ENCODE measurements at regions not wholly inside any gene's neighbourhood (a gene's known extent, or its start where the extent isn't known, plus 50 kb on each side); places are given as distances from the start of the nearest gene placed in this dataset.

GRCh38 chr4:147194114-147194513 is 248.4 kb upstream of the TTC29 start:
- Histone ChIP-seq H3K79me2 (ENCODE audit: control insufficient read depth, low read length) (no peaks in the 10 kb centered on the region), H3K27me3 (ENCODE audit: control insufficient read depth, low read length) (no peaks in the 10 kb centered on the region), H3K36me3 (ENCODE audit: control insufficient read depth, low read length) (no peaks in the 10 kb centered on the region), H3K4me1 (ENCODE audit: control insufficient read depth, low read length) (no peaks in the 10 kb centered on the region), H3K27ac (ENCODE audit: low read depth, low read length) (no peak overlapping the region), H3K4me3 (ENCODE audit: low read length) (no peak overlapping the region), H3F3A (ENCODE audit: control insufficient read depth, insufficient read depth) (no peaks in the 10 kb centered on the region), H4K20me1 (ENCODE audit: control insufficient read depth, insufficient read depth, low read depth, low read length) (no peaks in the 10 kb centered on the region), H3K9me2 (replicated peaks; ENCODE audit: control insufficient read depth, low read length) (no peaks in the 10 kb centered on the region), H3K4me2 (ENCODE audit: low read length) (no peak overlapping the region), H3K9me3 (ENCODE audit: control insufficient read depth, insufficient read depth, low read length) (no peaks in the 10 kb centered on the region)
- no peak for TF ChIP-seq EZH2phosphoT487 (IDR thresholded peaks at IDR 0.05; ENCODE audit: borderline replicate concordance, low read length)
- TF ChIP-seq, protein P1, sequence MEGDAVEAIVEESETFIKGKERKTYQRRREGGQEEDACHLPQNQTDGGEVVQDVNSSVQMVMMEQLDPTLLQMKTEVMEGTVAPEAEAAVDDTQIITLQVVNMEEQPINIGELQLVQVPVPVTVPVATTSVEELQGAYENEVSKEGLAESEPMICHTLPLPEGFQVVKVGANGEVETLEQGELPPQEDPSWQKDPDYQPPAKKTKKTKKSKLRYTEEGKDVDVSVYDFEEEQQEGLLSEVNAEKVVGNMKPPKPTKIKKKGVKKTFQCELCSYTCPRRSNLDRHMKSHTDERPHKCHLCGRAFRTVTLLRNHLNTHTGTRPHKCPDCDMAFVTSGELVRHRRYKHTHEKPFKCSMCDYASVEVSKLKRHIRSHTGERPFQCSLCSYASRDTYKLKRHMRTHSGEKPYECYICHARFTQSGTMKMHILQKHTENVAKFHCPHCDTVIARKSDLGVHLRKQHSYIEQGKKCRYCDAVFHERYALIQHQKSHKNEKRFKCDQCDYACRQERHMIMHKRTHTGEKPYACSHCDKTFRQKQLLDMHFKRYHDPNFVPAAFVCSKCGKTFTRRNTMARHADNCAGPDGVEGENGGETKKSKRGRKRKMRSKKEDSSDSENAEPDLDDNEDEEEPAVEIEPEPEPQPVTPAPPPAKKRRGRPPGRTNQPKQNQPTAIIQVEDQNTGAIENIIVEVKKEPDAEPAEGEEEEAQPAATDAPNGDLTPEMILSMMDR (IDR thresholded peaks at IDR 0.05; ENCODE audit: low read depth, low read length, poor library complexity, severe bottlenecking): no peak

GRCh38 chr4:147194604-147195003 is 248.9 kb upstream of the TTC29 start:
- Histone ChIP-seq H3K36me3 (ENCODE audit: control insufficient read depth, low read length) (no peaks in the 10 kb centered on the region), H3K4me1 (ENCODE audit: control insufficient read depth, low read length) (no peaks in the 10 kb centered on the region), H4K20me1 (ENCODE audit: control insufficient read depth, insufficient read depth, low read depth, low read length) (no peaks in the 10 kb centered on the region), H3K27ac (ENCODE audit: low read depth, low read length) (no peak overlapping the region), H3K9me2 (replicated peaks; ENCODE audit: control insufficient read depth, low read length) (no peaks in the 10 kb centered on the region), H3F3A (ENCODE audit: control insufficient read depth, insufficient read depth) (no peaks in the 10 kb centered on the region), H3K79me2 (ENCODE audit: control insufficient read depth, low read length) (no peaks in the 10 kb centered on the region), H3K27me3 (ENCODE audit: control insufficient read depth, low read length) (no peaks in the 10 kb centered on the region), H3K4me3 (ENCODE audit: low read length) (no peak overlapping the region), H3K4me2 (ENCODE audit: low read length) (no peak overlapping the region), H3K9me3 (ENCODE audit: control insufficient read depth, insufficient read depth, low read length) (no peaks in the 10 kb centered on the region)
- no peak for TF ChIP-seq EZH2phosphoT487 (IDR thresholded peaks at IDR 0.05; ENCODE audit: borderline replicate concordance, low read length)
- TF ChIP-seq, protein P1 (IDR thresholded peaks at IDR 0.05; ENCODE audit: low read depth, low read length, poor library complexity, severe bottlenecking): no peak

DNA sequence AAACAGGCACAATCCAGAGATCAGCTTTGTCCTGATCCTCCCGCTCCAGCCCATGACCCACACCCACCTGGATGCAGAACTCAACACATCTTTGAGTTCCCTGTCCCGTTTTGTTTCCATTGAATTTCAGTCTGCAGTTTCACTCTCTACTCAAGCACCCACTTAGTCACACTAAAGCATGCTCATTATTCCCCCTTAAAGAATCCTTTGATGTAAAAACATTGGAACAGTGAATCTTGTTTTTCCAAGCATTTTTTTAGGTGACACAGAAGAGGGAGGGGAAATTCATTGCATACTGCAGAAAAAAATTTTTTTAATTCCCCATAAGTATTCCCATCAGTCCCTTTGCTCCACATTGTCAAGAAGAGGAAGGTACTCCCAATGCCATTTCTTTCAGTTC is 249.7 kb upstream of the TTC29 start:
- Histone ChIP-seq H3K27me3 (ENCODE audit: control insufficient read depth, low read length) (no peaks in the 10 kb centered on the region), H3K36me3 (ENCODE audit: control insufficient read depth, low read length) (no peaks in the 10 kb centered on the region)

More for the DNA sequence above, 249.7 kb upstream of the TTC29 start:
- Histone ChIP-seq H3F3A (ENCODE audit: control insufficient read depth, insufficient read depth) (no peaks in the 10 kb centered on the region), H3K9me3 (ENCODE audit: control insufficient read depth, insufficient read depth, low read length) (no peaks in the 10 kb centered on the region), H3K9me2 (replicated peaks; ENCODE audit: control insufficient read depth, low read length) (no peaks in the 10 kb centered on the region), H3K4me3 (ENCODE audit: low read length) (no peak overlapping the region), H4K20me1 (ENCODE audit: control insufficient read depth, insufficient read depth, low read depth, low read length) (no peaks in the 10 kb centered on the region), H3K4me2 (ENCODE audit: low read length) (no peak overlapping the region), H3K79me2 (ENCODE audit: control insufficient read depth, low read length) (no peaks in the 10 kb centered on the region), H3K27ac (ENCODE audit: low read depth, low read length) (no peak overlapping the region), H3K4me1 (ENCODE audit: control insufficient read depth, low read length) (no peaks in the 10 kb centered on the region)
- TF ChIP-seq EZH2phosphoT487 (IDR thresholded peaks at IDR 0.05; ENCODE audit: borderline replicate concordance, low read length): no peak
- TF ChIP-seq, protein P1 (IDR thresholded peaks at IDR 0.05; ENCODE audit: low read depth, low read length, poor library complexity, severe bottlenecking): no peak

All from DOHH2 (cell line).